IMR-90 (cell line): ENCODE measurements at regions not wholly inside any gene's neighbourhood (a gene's known extent, or its start where the extent isn't known, plus 50 kb on each side); places are given as distances from the start of the nearest gene placed in this dataset.

Experiments used
- ATAC-seq: fragments of 200-7000 bp; cut with Tn5 transposase; 2 replicates; pipeline ENCODE4 v1.9.1; 2020; ENCODE audit warnings: low read depth, mild to moderate bottlenecking, moderate library complexity
- BruUV-seq: library from RNA; stranded (reverse); fragments of 400-500 nt; replicated peaks from 2 replicates; lab custom pipeline; 2021; lab: Mats Ljungman, UMichigan
- CTCF ChIA-PET: fragments of 300-600 bp; formaldehyde crosslinking; extraction: SDS; loops from one replicate; lab custom pipeline; 2021; ENCODE audit warnings: antibody characterized with exemption; lab: Yijun Ruan, JAX
- POLR2A ChIA-PET: fragments of 300-600 bp; sonication (Branson Sonifier 250); formaldehyde crosslinking; loops from one replicate; lab custom pipeline; 2022; ENCODE audit warnings: antibody characterized with exemption; ENCODE audit not compliant: unreplicated experiment; lab: Charles Lee
- DNase-seq: peaks from one replicate; pipeline ENCODE4 v3.0.0; 2013
- H2AFZ ChIP-seq: replicated peaks from 2 replicates; pipeline ENCODE3; 2013; ENCODE audit warnings: low read length, mild to moderate bottlenecking; ENCODE audit not compliant: poor library complexity
- H2AK5ac ChIP-seq: 2 replicates; pipeline ENCODE4 v1.6.1; 2013; ENCODE audit warnings: low read depth, low read length, inconsistent platforms
- H2AK9ac ChIP-seq: replicated peaks from 2 replicates; pipeline ENCODE3; 2013; ENCODE audit warnings: mild to moderate bottlenecking, low read depth, low read length, moderate library complexity; ENCODE audit not compliant: poor library complexity
- H2BK120ac ChIP-seq: 2 replicates; pipeline ENCODE4 v1.6.1; 2013; ENCODE audit warnings: low read depth, low read length, inconsistent platforms
- H2BK15ac ChIP-seq: 3 replicates; pipeline ENCODE4 v1.6.1; 2013; ENCODE audit warnings: low read depth, low read length, inconsistent platforms
- H2BK20ac ChIP-seq: 2 replicates; pipeline ENCODE4 v1.6.1; 2013; ENCODE audit warnings: low read depth, mild to moderate bottlenecking, inconsistent platforms, low read length, moderate library complexity
- H2BK5ac ChIP-seq: 2 replicates; pipeline ENCODE4 v1.6.1; 2013; ENCODE audit warnings: mild to moderate bottlenecking, low read depth, low read length, inconsistent platforms; ENCODE audit not compliant: poor library complexity, severe bottlenecking
- H3K14ac ChIP-seq: replicated peaks from 2 replicates; pipeline ENCODE4 v1.6.1; 2013; ENCODE audit warnings: low read depth, low read length, inconsistent platforms
- H3K18ac ChIP-seq: 2 replicates; pipeline ENCODE4 v1.6.1; 2013; ENCODE audit warnings: low read depth, low read length, control low read depth
- H3K23ac ChIP-seq: 2 replicates; pipeline ENCODE4 v1.6.1; 2013; ENCODE audit warnings: low read depth, low read length, inconsistent platforms
- H3K27ac ChIP-seq: 2 replicates; pipeline ENCODE4 v1.5.1; 2013; ENCODE audit warnings: mild to moderate bottlenecking, control low read depth, low read length; ENCODE audit not compliant: insufficient read depth
- H3K27me3 ChIP-seq: 2 replicates; pipeline ENCODE4 v1.6.1; 2013; ENCODE audit warnings: low read length; ENCODE audit not compliant: control insufficient read depth, insufficient read depth
- H3K36me3 ChIP-seq: 2 replicates; pipeline ENCODE4 v1.6.1; 2013; ENCODE audit warnings: low read length, mixed read lengths; ENCODE audit not compliant: control insufficient read depth, insufficient read depth
- H3K4ac ChIP-seq: 2 replicates; pipeline ENCODE4 v1.6.1; 2013; ENCODE audit warnings: low read depth, low read length, inconsistent platforms
- H3K4me1 ChIP-seq: 2 replicates; pipeline ENCODE4 v1.6.1; 2013; ENCODE audit warnings: low read length, mixed read lengths; ENCODE audit not compliant: control insufficient read depth, insufficient read depth
- H3K4me2 ChIP-seq: 2 replicates; pipeline ENCODE4 v1.6.1; 2013; ENCODE audit warnings: low read depth, mild to moderate bottlenecking, control low read depth, low read length, moderate library complexity
- H3K4me3 ChIP-seq: 2 replicates; pipeline ENCODE4 v1.5.1; 2013; ENCODE audit warnings: low read depth, mild to moderate bottlenecking, control low read depth, low read length, moderate library complexity; ENCODE audit not compliant: insufficient read depth
- H3K56ac ChIP-seq: 2 replicates; pipeline ENCODE4 v1.6.1; 2013; ENCODE audit warnings: low read length, inconsistent platforms; ENCODE audit not compliant: insufficient read depth; ENCODE audit errors: extremely low read depth
- H3K79me1 ChIP-seq, 2 experiments: 2 replicates each; pipeline ENCODE4 v1.6.1; 2013; ENCODE audit warnings: low read length in 2 of 2, inconsistent platforms in 1 of 2, low read depth in 1 of 2
- H3K9ac ChIP-seq: 2 replicates; pipeline ENCODE4 v1.6.1; 2013; ENCODE audit warnings: low read depth, low read length, control low read depth
- H3K9me1 ChIP-seq: 2 replicates; pipeline ENCODE4 v1.6.1; 2013; ENCODE audit warnings: low read length, inconsistent platforms; ENCODE audit not compliant: insufficient read depth
- H3K9me3 ChIP-seq: 2 replicates; pipeline ENCODE4 v1.6.1; 2013; ENCODE audit warnings: low read length; ENCODE audit not compliant: control insufficient read depth, insufficient read depth
- H4K20me1 ChIP-seq: 2 replicates; pipeline ENCODE4 v1.6.1; 2013; ENCODE audit warnings: low read length, inconsistent platforms; ENCODE audit not compliant: insufficient read depth
- H4K5ac ChIP-seq: 2 replicates; pipeline ENCODE4 v1.6.1; 2013; ENCODE audit warnings: mild to moderate bottlenecking, low read depth, low read length, control low read depth
- H4K8ac ChIP-seq, 2 experiments: 2 replicates each; pipeline ENCODE4 v1.6.1; 2013; ENCODE audit warnings: low read depth in 2 of 2, low read length in 2 of 2, control low read depth in 1 of 2, inconsistent platforms in 1 of 2
- H4K91ac ChIP-seq: 2 replicates; pipeline ENCODE4 v1.6.1; 2013; ENCODE audit warnings: low read depth, low read length, inconsistent platforms; ENCODE audit not compliant: insufficient read depth
- CEBPB ChIP-seq: IDR thresholded peaks from 2 replicates; pipeline ENCODE4 v1.6.1; 2012; ENCODE audit warnings: low read depth, low read length, improper control_type of control experiment
- MAFK ChIP-seq: IDR thresholded peaks from 2 replicates; pipeline ENCODE4 v1.6.1; 2012; ENCODE audit warnings: low read depth, low read length, improper control_type of control experiment
- MXI1 ChIP-seq: IDR thresholded peaks from 2 replicates; pipeline ENCODE4 v1.6.1; 2012; ENCODE audit warnings: low read depth, mild to moderate bottlenecking, low read length, moderate library complexity, borderline replicate concordance
- RAD21 ChIP-seq: IDR thresholded peaks from 2 replicates; pipeline ENCODE4 v1.6.1; 2012; ENCODE audit warnings: low read length, improper control_type of control experiment
- WGBS, 2 experiments: methylation state at CpG; one replicate each; pipeline versions ENCODE4 v1.1.5 to v1.1.7; 2013; ENCODE audit warnings: missing lambda C conversion rate in 2 of 2; ENCODE audit not compliant: insufficient read length in 1 of 2; ENCODE audit errors: extremely low coverage in 2 of 2; 5-methylcytosine and 5-hydroxymethylcytosine counted together
- dilution Hi-C: fragments of 300-500 bp; cut with HindIII; formaldehyde crosslinking; loops from one replicate; pipeline ENCODE4 v1.14.3; 2018; ENCODE audit warnings: low sequenced_read_pairs; ENCODE audit not compliant: unreplicated experiment
- in situ Hi-C: fragments of 300-500 bp; cut with MboI; formaldehyde crosslinking; loops from 3 replicates; pipeline ENCODE4 v1.14.3; 2019; ENCODE audit warnings: low sequenced_read_pairs, inconsistent platforms, mixed read lengths
- intact Hi-C: fragments of 100-400 bp; cut with micrococcal nuclease; formaldehyde crosslinking; loops from 2 replicates; pipeline ENCODE4 v1.10.0; 2022

GRCh38 chrX:95996294-95996693 is 688.3 kb upstream of the DIAPH2 start:
- Histone ChIP-seq H3K56ac (no peak overlapping the region), H4K5ac (no peak overlapping the region), H3K4me1 (no peaks in the 10 kb centered on the region), H2BK5ac (no peak overlapping the region), H2BK15ac (no peak overlapping the region), H2BK20ac (no peak overlapping the region), H2AK5ac (no peak overlapping the region), H4K8ac (no peak overlapping the region), H3K9me3 (no peaks in the 10 kb centered on the region), H3K4me2 (no peak overlapping the region), H4K91ac (no peak overlapping the region), H3K36me3 (no peaks in the 10 kb centered on the region), H3K27ac (no peak overlapping the region), H3K9ac (no peak overlapping the region), H3K14ac (no peak overlapping the region), H3K4ac (no peak overlapping the region), H2AFZ (no peak overlapping the region), H3K18ac (no peak overlapping the region), H3K79me1 (no peaks in the 10 kb centered on the region), H3K4me3 (no peak overlapping the region), H2AK9ac (no peak overlapping the region), H3K9me1 (no peaks in the 10 kb centered on the region), H2BK120ac (no peak overlapping the region), H4K20me1 (no peaks in the 10 kb centered on the region), H3K27me3 (no peaks in the 10 kb centered on the region), H3K23ac (no peak overlapping the region)
- intact Hi-C loops: no loop called here
- CTCF ChIA-PET: interaction anchor here (0.6 kb wide), 1 partner anchor 11 kb away, joined by 3 read pairs; no protein-coding TSS in a partner anchor
- TF ChIP-seq RAD21 (no peak), MAFK (peak; percentile 97), CEBPB (no peak), MXI1 (no peak)
- dilution Hi-C loops: no loop called here
- BruUV-seq: no TSS peak
- ATAC-seq (no peak), DNase-seq (no peak)
- POLR2A ChIA-PET: no interaction called here
- no CpG with 5 or more reads among the region's 1 CpG for WGBS, 2 experiments
- in situ Hi-C loops: no loop called here
